Activated T-cell treated with anti-CD3 and anti-CD28 coated beads, Interleukin-2, amount 50 U/mL, for 72 hours (primary cell): ENCODE measurements at regions not wholly inside any gene's neighbourhood (a gene's known extent, or its start where the extent isn't known, plus 50 kb on each side); places are given as distances from the start of the nearest gene placed in this dataset.
"Not testable (repeated sequence)": the region's sequence is repeated elsewhere in the genome, so short reads cannot be mapped to it uniquely, and the experiment has no call there.

Experiments
- ATAC-seq, 2 donors: fragments of 150-1000 bp; cut with Tn5 transposase; replicated peaks in 1 of 2; 2 replicates each; pipeline ENCODE4 v1.10.0; 2021; ENCODE audit warnings: moderate library complexity in 2 of 2, mild to moderate bottlenecking in 1 of 2
- DNase-seq, 2 donors: peaks; one replicate each; pipeline ENCODE4 v3.0.0; 2021 to 2022; ENCODE audit warnings: mixed read lengths in 1 of 2
- H3K27ac Mint-ChIP-seq: one replicate; pipeline ENCODE4 v1.8.0; 2022; ENCODE audit warnings: mild to moderate bottlenecking, moderate library complexity, mixed read lengths
- H3K27me3 Mint-ChIP-seq: one replicate; pipeline ENCODE4 v1.8.0; 2022; ENCODE audit warnings: low read depth, mixed read lengths
- H3K36me3 Mint-ChIP-seq, 2 donors: one replicate each; pipeline ENCODE4 v1.8.0; 2022; ENCODE audit warnings: mixed read lengths in 2 of 2, mild to moderate bottlenecking in 1 of 2; ENCODE audit not compliant: insufficient read depth in 2 of 2
- H3K4me1 Mint-ChIP-seq: one replicate; pipeline ENCODE4 v1.8.0; 2022; ENCODE audit warnings: low read depth, mixed read lengths
- H3K4me3 Mint-ChIP-seq, 2 donors: one replicate each; pipeline ENCODE4 v1.8.0; 2022; ENCODE audit warnings: mild to moderate bottlenecking in 2 of 2, mixed read lengths in 2 of 2, moderate library complexity in 2 of 2
- H3K9me3 Mint-ChIP-seq, 2 donors: one replicate each; pipeline ENCODE4 v1.8.0; 2022; ENCODE audit warnings: mixed read lengths in 2 of 2

DNA sequence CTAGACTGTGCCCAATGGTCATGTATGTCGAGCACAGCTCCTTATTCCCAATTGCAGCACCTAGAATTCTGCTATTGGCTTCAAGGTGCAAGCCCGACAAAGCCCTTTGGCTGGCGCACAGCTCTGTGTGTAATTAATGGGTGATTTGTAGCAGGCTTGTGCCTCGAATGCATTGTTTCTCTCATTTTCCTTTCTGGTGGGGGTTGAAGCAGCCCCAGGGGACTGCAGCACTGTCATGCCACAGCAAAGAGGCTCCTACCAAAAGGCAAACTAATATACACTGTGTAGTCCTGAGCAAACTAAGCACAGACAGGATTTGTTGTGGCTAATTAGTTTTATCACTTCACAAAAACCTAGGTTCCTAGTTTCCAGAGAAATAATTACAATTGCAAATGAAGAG is 898.7 kb downstream of the UQCRFS1 start:
- no peaks in the 10 kb centered on the region for H3K27me3 Mint-ChIP-seq
- H3K36me3 Mint-ChIP-seq, result no peaks in the 10 kb centered on the region
- no peaks in the 10 kb centered on the region for H3K4me1 Mint-ChIP-seq
- H3K4me3 Mint-ChIP-seq, result no peak overlapping the region
- ATAC-seq, result no peak
- no peak overlapping the region for H3K27ac Mint-ChIP-seq
- H3K9me3 Mint-ChIP-seq, result peaks cover 0 to 2% of the 10 kb centered on the region in 2 donors
- DNase-seq, result no peak

DNA sequence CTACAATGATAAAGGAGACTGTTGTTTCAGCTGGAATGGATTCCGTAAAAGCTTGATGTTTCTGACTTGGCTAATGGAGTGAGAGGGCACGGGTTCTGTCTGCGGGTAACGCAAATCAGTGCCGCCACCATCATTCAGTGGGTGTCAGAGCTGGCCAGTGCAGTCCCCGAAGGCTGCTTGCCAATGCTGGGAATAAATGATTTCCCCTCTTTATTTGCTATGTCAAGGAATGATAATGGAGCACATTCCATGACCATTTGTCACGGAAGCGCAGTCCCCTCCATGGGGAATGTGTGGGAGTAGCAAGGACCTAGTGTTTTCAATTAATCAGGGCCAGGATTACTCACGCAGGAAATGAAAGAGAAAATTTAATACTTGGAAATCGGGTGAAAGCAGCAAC is 899.3 kb downstream of the UQCRFS1 start:
- no peak overlapping the region for H3K4me3 Mint-ChIP-seq
- no peak for DNase-seq
- no peak for ATAC-seq
- H3K4me1 Mint-ChIP-seq, result no peaks in the 10 kb centered on the region
- no peaks in the 10 kb centered on the region for H3K27me3 Mint-ChIP-seq
- no peak overlapping the region for H3K27ac Mint-ChIP-seq
- peaks cover 0 to 2% of the 10 kb centered on the region in 2 donors for H3K9me3 Mint-ChIP-seq
- H3K36me3 Mint-ChIP-seq, result no peaks in the 10 kb centered on the region

DNA sequence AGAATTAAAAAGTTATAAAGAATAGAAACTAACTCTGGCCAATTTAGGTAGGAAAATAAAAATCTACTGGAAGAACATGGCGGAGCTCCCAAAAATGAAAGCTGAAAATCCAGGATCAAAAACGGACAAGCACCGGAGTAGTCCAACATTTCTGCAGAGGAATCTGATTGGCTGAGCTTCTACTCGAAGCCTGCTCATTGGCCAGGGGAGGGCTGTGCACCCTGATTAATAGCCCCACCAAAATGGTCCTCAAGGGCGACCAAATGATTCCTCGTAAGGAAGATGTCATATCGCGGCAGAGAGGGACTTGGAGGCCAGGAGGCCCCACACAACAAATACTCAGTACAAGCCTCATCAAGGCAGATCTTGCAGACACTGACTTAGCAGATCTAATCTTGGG is 900.7 kb downstream of the UQCRFS1 start:
- H3K27me3 Mint-ChIP-seq, result no peaks in the 10 kb centered on the region
- H3K9me3 Mint-ChIP-seq, result peaks cover 0 to under 1% of the 10 kb centered on the region in 2 donors
- no peaks in the 10 kb centered on the region for H3K36me3 Mint-ChIP-seq
- no peak for DNase-seq
- H3K4me1 Mint-ChIP-seq, result no peaks in the 10 kb centered on the region
- no peak overlapping the region for H3K27ac Mint-ChIP-seq
- no peak overlapping the region for H3K4me3 Mint-ChIP-seq
- ATAC-seq, result no peak

DNA sequence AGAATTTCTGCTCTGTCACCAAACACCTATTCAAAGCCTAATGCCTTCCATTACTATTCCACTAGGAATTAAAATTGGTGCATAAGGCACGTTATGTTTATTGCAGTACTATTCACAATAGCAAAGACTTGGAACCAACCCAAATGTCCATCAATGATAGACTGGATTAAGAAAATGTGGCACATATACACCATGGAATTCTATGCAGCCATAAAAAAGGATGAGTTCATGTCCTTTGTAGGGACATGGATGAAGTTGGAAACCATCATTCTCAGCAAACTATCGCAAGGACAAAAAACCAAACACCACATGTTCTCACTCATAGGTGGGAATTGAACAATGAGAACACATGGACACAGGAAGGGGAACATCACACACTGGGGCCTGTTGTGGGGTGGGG is 902.1 kb downstream of the UQCRFS1 start:
- H3K4me1 Mint-ChIP-seq, H3K4me3 Mint-ChIP-seq, H3K27ac Mint-ChIP-seq: not testable (repeated sequence)

DNA sequence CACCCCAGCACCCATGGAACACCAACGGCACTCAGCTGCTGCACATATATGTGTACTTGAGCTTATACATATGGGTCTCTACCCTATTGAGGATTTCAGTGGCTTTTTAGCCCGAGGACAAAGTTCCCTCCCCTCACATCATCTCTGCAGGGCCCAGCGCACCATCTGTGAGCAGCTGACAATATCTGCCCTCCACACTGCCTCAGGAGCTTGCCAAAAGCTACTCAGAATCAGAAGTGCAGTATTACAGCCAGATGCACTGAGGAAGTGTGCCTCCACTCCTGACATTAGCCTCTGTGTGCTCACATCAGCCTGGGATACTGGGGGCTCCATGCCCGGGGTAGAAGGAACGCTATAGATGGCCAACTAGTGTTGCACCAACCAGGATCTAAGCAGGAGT is 903.9 kb downstream of the UQCRFS1 start:
- ATAC-seq (no peak), DNase-seq (no peak)
- H3K4me1 Mint-ChIP-seq, result no peaks in the 10 kb centered on the region
- no peak overlapping the region for H3K27ac Mint-ChIP-seq
- no peaks in the 10 kb centered on the region for H3K36me3 Mint-ChIP-seq
- no peak overlapping the region for H3K4me3 Mint-ChIP-seq
- H3K27me3 Mint-ChIP-seq, result no peaks in the 10 kb centered on the region
- peaks cover 0 to 4% of the 10 kb centered on the region in 2 donors for H3K9me3 Mint-ChIP-seq

More for the DNA sequence above, 902.1 kb downstream of the UQCRFS1 start:
- H3K9me3 Mint-ChIP-seq, DNase-seq, H3K27me3 Mint-ChIP-seq, ATAC-seq, H3K36me3 Mint-ChIP-seq: not testable (repeated sequence)

DNA sequence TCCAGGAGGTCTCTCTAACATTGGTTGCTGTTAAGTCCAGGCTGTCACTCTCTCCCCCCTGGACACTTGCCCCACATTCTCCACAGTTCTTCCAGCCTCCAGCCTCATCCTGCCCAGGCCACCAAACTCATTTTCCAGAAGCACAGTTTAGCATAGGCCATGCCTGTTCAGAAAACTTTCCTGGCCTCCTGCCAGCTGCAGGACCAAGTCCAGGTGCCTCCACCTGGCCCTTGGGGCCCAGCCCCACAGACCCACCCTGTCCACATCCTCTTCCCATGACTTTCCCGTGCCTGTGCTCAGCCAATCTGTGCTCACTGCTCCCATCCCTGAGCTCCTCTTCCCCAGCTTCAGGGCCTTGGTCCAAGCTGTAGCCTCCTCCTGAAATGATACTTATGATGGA is 905.0 kb downstream of the UQCRFS1 start:
- no peak for ATAC-seq
- Mint-ChIP-seq H3K36me3 (no peaks in the 10 kb centered on the region), H3K27me3 (no peaks in the 10 kb centered on the region), H3K27ac (no peak overlapping the region), H3K9me3 (peaks cover 2 to 4% of the 10 kb centered on the region in 2 donors), H3K4me1 (no peaks in the 10 kb centered on the region), H3K4me3 (no peak overlapping the region)
- no peak for DNase-seq

DNA sequence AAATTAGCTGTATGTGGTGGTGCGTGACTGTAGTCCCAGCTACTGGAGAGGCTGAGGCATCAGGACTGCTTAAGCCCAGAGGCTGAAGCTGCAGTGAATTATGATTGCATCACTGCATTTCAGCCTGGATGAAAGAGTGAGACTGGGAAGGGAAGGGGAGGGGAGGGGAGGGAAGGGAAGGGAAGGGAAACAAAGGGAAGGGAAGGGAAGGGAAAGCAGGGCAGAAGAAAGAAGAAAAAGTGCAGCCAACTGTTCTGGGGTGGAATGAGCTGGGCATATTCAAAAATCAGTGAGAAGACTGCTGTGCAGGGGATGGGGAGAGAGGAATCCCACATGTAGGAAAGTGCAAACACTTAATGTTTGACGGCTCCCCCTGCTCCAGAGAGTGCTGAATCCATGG is 905.5 kb downstream of the UQCRFS1 start:
- H3K36me3 Mint-ChIP-seq, result no peaks in the 10 kb centered on the region
- ATAC-seq (no peak), DNase-seq (no peak)
- H3K9me3 Mint-ChIP-seq, result peaks cover 4% of the 10 kb centered on the region in 2 donors
- no peaks in the 10 kb centered on the region for H3K27me3 Mint-ChIP-seq
- H3K27ac Mint-ChIP-seq, result no peak overlapping the region
- H3K4me1 Mint-ChIP-seq, result no peaks in the 10 kb centered on the region
- no peak overlapping the region for H3K4me3 Mint-ChIP-seq

DNA sequence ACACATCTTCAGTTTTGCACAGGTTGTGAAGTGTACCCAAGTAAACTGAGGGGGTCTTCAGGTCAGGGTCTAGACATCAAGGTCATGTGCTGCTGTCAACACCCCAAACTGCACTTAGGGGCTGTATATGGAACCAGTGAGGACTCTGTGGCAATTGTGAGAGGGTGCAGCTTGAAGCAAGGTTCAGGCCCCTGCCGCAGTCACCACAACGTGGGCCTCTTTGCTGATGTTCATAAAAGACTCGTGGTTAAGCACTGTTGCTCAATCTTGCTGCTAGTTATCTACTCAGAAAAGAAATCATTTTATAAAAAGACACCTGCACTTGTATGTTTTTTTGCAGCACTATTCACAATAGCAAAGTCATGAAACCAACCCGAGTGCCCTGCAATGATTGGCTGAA is 907.4 kb downstream of the UQCRFS1 start:
- Mint-ChIP-seq H3K36me3 (no peaks in the 10 kb centered on the region), H3K27ac (no peak overlapping the region), H3K9me3 (peaks cover 4 to 5% of the 10 kb centered on the region in 2 donors), H3K4me3 (no peak overlapping the region), H3K27me3 (no peaks in the 10 kb centered on the region), H3K4me1 (no peaks in the 10 kb centered on the region)
- ATAC-seq, result no peak
- no peak for DNase-seq

DNA sequence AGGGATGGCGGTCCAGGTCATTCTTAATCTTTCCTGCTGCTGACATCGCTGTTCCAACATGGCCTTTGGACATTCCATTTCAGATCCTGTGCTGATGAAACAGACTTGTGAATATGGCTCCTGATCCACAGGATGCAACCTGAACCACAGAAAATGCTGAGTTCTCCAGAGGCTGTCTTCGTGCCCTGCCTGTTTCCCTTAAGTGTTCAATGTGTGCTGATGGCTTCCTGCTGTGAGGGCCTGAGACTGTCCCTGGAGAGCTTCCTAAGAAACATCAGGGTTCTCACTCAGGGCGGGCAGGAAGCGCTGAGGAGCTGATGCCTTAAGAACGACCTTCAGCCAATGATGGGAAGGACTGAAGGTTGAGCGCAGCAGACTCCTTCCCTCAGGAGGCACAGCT is 909.4 kb downstream of the UQCRFS1 start:
- DNase-seq, result no peak
- H3K4me1 Mint-ChIP-seq, result no peaks in the 10 kb centered on the region
- no peak overlapping the region for H3K4me3 Mint-ChIP-seq
- no peak overlapping the region for H3K27ac Mint-ChIP-seq
- ATAC-seq, result no peak
- peaks cover 4 to 5% of the 10 kb centered on the region in 2 donors for H3K9me3 Mint-ChIP-seq
- no peaks in the 10 kb centered on the region for H3K36me3 Mint-ChIP-seq
- H3K27me3 Mint-ChIP-seq, result no peaks in the 10 kb centered on the region

DNA sequence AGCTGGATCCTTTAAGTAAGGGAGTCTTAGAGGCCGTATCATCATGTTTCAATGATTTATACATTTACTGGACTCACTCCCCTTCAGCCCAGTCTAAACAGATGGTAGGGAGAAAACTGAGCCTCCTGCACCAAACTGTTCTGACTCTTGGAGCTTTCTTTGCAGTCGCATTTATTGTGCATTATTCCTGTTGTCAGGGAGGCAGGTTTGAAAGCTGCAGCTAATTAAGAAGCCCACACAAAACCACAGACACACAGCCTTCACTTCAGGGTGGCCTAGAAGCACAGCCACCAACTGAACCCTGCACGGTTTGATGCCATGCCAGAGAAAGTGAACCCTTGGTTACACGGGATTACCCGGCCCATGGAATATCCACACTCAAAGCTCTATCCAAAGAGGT is 911.0 kb downstream of the UQCRFS1 start:
- no peaks in the 10 kb centered on the region for H3K4me1 Mint-ChIP-seq
- H3K36me3 Mint-ChIP-seq, result no peaks in the 10 kb centered on the region
- no peak overlapping the region for H3K4me3 Mint-ChIP-seq
- no peaks in the 10 kb centered on the region for H3K27me3 Mint-ChIP-seq
- peaks cover 4 to 5% of the 10 kb centered on the region in 2 donors for H3K9me3 Mint-ChIP-seq
- ATAC-seq (no peak), DNase-seq (no peak)
- no peak overlapping the region for H3K27ac Mint-ChIP-seq

DNA sequence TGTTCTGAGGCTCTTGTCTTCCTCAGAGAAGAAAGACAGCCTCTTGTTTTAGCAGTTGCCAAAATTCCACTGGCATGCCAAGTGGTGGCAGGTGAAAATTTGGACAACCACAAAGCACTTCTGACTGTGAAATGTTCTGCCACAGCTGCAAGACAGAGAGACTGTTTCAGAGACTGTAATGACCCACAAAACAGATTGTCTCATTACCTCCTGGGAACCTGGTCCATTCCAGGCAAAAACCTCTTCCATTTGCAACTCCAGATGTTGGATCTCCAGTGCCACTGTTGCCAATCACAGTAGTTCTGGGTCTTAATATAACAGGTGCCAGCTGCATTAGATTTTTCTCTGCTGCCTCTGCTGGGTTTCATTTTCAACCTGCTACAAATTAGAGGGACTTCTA is 911.5 kb downstream of the UQCRFS1 start:
- ATAC-seq, result no peak
- no peak overlapping the region for H3K4me3 Mint-ChIP-seq

DNA sequence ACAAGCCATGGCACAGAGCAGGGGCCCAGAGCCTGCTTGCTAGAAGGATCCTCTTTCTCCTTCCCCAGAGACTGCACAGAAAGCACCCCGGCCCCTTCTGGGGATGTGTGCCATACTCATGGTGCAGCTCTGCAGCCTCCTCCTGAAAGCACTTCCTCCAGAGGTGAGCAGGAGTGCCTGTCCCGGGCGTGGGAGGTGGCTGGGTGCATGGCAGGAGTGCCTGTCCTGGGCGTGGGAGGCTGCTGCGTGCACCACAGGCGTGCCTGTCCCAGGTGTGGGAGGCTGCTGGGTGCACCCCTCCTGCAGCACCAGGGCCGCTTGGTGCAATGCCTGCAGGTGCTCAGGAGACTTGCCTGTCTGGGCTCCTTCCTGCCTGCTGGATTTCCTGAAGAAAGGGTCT is 913.3 kb downstream of the UQCRFS1 start:
- no peak for ATAC-seq

More for the DNA sequence above, 911.5 kb downstream of the UQCRFS1 start:
- no peaks in the 10 kb centered on the region for H3K36me3 Mint-ChIP-seq
- no peak overlapping the region for H3K27ac Mint-ChIP-seq
- no peaks in the 10 kb centered on the region for H3K4me1 Mint-ChIP-seq
- DNase-seq, result no peak
- H3K27me3 Mint-ChIP-seq, result no peaks in the 10 kb centered on the region
- peaks cover 4 to 5% of the 10 kb centered on the region in 2 donors for H3K9me3 Mint-ChIP-seq

DNA sequence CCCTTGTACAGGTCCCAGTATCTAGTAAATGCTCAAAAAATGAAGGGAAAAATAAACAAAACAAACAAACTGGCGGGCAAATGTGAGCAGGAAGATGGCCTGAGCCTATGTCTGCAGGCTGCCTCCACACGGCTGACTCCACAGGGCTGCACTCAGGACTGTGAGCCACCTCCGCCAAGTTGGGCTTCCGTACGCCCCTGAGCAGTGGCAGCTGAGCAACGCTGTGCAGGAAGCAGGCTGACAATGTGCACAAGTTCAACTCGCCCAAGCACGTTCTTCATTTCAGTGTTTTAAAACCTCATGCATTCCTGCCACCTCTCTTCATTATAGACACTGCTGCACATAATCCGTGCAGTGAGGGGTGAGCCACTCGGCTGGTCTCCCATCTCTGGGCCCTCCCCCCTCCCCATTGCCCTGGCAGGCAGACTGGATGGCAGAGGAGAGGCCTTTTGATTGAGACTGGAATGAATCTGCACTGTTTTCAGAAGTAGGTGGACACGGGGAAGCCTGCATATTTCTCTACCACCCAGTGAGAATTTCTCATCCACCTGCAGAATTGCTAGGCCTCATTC is 915.3 kb downstream of the UQCRFS1 start:
- peaks cover 2 to 3% of the 10 kb centered on the region in 2 donors for H3K9me3 Mint-ChIP-seq
- H3K27ac Mint-ChIP-seq, result no peak overlapping the region
- no peak for ATAC-seq
- H3K27me3 Mint-ChIP-seq, result no peaks in the 10 kb centered on the region
- H3K4me1 Mint-ChIP-seq, result no peaks in the 10 kb centered on the region
- H3K4me3 Mint-ChIP-seq, result no peak overlapping the region
- H3K36me3 Mint-ChIP-seq, result no peaks in the 10 kb centered on the region
- DNase-seq, result no peak

More for the DNA sequence above, 913.3 kb downstream of the UQCRFS1 start:
- H3K36me3 Mint-ChIP-seq, result no peaks in the 10 kb centered on the region
- no peaks in the 10 kb centered on the region for H3K27me3 Mint-ChIP-seq
- no peaks in the 10 kb centered on the region for H3K4me1 Mint-ChIP-seq
- no peak overlapping the region for H3K27ac Mint-ChIP-seq
- H3K9me3 Mint-ChIP-seq, result peaks cover 3 to 5% of the 10 kb centered on the region in 2 donors
- DNase-seq, result no peak
- H3K4me3 Mint-ChIP-seq, result no peak overlapping the region

DNA sequence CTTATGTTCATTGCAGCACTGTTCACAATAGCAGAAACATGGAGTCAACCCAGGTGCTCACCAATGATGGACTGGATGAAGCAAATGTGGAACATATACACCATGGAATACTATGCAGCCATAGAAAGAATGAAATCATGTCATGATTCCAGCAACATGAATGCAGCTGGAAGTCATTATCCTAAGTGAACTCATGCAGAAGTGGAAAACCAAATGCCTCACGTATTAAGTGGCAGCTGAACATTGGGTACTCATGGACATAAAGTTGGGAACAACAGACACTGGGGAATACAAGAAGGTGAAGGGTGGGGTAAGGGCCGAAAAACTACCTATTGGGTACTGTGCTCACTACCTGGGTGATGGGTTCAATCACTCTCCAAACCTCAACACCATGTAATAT is 915.9 kb downstream of the UQCRFS1 start:
- ATAC-seq (no peak), DNase-seq (no peak)
- Mint-ChIP-seq H3K27ac (no peak overlapping the region), H3K27me3 (no peaks in the 10 kb centered on the region), H3K36me3 (no peaks in the 10 kb centered on the region), H3K4me3 (no peak overlapping the region), H3K4me1 (no peaks in the 10 kb centered on the region), H3K9me3 (peaks cover 0 to 3% of the 10 kb centered on the region in 2 donors)
